HUDEP-2 (cell line): ENCODE measurements at regions not wholly inside any gene's neighbourhood (a gene's known extent, or its start where the extent isn't known, plus 50 kb on each side); places are given as distances from the start of the nearest gene placed in this dataset.

Experiments used
- DNase-seq, 76 experiments: peaks; one replicate each; lab custom pipeline; 2025; ENCODE audit not compliant: unreplicated experiment in 76 of 76; lab: John Stamatoyannopoulos, UW

- no peak for DNase-seq
Measured at GRCh38 chr4:96093563-96093962, 253.7 kb downstream of the PDHA2 start.

DNA sequence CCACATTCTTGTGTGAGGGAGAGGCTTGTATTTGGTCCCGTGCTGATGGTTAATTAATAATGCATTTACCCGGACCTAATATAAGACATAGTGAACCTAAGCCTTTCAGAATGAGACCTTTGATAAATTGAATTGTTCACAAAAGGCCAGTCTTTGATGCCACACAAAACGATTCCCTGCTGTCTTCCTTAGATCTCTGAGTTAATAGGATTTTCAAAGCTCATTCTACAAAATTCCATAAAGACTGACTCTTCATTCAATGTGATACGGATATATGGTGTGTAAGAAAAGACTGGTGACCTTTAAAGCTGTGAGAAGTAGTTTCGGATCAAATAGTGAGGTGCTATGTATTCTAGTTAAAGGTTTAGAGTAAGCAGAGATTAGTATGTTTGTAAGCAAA lies 254.3 kb downstream of the PDHA2 start:
- no peak for DNase-seq

- DNase-seq = no peak
Measured at GRCh38 chr4:96097040-96097607, 257.2 kb downstream of the PDHA2 start.

DNA sequence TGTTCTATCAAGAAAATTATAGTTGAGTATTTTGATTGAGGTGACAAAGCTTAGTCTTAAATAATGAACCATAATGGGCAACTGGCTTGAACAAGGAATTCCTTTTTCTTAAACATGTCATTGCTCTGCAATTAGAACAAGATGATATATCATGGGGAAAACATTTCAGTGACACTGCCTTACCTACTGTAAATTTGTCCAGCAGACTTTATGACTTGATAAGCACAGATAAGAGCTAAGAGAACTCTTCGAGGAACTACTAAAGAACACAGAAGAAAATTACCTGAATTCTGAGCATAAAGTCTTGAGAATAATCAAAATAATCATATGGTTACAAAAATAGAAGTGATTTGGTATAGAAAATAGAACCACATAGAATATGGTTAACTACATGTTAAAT lies 257.8 kb downstream of the PDHA2 start:
- peak in 1 of 76 experiments; percentile 26 for DNase-seq

GRCh38 chr4:96099031-96099430 lies 259.1 kb downstream of the PDHA2 start:
- no peak for DNase-seq

- DNase-seq = no peak
Measured at GRCh38 chr4:96102541-96103026, 262.7 kb downstream of the PDHA2 start.

DNA sequence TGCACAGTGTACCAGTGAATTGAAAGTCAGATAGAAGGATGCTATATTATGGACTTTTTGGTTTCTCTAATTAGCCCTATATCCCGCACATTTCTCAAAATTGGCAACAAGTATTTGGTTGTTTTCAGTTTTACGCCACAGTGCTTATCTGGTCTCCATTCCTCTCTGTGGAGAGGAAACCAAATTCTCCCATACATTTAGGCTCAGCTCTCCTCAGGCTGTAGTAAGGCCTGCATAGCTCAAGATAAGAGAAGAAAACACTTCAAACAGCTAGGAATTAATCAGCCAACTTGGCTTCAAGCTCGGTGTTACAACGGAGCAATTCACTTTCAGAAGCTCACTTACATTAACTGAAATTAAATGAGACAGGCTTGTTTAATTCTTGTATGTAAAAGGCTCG lies 263.2 kb downstream of the PDHA2 start:
- DNase-seq = peak in 27 of 76 experiments; percentile 3 to 87 (median 28)

DNA sequence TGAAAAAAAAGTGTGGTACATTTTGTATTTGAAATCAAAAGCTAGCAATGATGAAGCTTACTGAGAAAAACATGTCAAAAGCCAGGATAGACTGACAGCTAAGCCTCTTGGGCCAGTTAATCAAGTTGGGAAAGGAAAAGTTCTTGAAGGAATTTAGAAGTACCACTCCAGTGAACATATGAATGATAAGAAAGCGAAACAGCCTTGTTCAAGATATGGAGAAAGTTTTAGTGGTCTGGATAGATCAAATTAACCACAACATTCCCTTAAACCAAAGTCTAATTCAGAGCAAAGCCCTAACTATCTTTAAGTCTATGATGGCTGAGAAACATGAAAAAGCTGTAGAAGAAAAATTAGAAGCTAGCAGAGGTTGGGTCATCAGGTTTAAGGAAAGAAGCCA lies 268.3 kb downstream of the PDHA2 start:
- DNase-seq = no peak

GRCh38 chr4:96112631-96113030 lies 272.7 kb downstream of the PDHA2 start:
- DNase-seq = no peak

DNA sequence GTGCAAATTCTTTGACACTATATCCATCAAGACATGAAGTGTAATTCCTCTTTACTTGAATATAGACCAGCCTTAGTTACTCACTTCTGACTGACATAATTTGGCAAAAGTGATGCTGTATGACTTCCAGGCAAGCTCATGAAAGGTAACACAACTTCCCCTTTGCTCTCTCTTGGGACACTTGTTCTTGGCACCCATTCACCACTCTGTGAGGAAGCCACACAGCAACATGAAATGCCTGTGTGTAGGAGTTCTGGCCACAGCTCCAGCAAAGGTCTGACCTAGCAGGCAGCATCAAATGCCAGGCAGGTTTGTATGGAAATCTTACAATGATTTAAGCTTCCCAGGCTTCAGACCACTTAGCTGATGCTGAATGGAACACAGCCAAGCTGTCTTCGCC lies 280.3 kb downstream of the PDHA2 start:
- no peak for DNase-seq

GRCh38 chr4:96126227-96126626 lies 286.3 kb downstream of the PDHA2 start:
- DNase-seq = no peak

DNA sequence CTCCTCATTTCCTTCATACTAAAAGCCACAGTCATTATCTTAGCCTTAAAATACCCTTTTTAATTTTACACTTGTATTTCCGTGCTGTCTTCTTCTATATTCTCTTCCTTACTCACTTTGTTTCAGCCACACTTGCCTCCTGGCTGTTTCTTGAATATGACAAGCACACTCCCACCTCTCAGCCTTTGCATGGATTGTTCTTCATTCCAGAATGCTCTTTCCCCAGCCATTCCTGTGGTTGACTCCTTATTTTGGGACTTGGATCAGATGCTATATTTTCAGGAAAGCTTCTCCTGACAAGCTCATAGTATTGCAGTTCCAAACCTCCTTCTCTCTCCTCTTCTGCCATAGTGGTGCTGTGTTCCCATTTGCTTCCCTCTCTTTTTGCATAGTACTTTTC lies 291.3 kb downstream of the PDHA2 start:
- no peak for DNase-seq

DNA sequence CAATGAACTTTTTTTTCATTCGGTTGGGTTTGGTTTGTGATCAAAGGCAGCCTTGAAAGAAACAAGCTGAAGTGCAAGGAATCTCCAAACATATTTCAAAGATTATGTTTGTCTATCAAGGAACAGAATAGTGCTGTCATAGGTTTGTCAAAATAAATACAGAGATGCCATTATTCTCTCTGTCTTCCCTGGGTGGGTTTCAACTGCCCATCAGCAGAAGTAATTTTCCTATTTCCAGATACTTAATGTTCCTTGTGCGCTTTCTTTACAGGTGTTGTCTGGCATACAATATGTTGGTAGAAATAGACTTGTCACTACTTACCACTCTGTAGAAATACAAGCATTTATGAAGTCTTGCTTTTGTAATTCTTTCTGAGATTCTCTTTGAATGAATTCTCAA lies 294.9 kb downstream of the PDHA2 start:
- DNase-seq = no peak

GRCh38 chr4:96136056-96136455 lies 296.2 kb downstream of the PDHA2 start:
- no peak for DNase-seq

GRCh38 chr4:96139251-96139929 lies 299.5 kb downstream of the PDHA2 start:
- no peak for DNase-seq

DNA sequence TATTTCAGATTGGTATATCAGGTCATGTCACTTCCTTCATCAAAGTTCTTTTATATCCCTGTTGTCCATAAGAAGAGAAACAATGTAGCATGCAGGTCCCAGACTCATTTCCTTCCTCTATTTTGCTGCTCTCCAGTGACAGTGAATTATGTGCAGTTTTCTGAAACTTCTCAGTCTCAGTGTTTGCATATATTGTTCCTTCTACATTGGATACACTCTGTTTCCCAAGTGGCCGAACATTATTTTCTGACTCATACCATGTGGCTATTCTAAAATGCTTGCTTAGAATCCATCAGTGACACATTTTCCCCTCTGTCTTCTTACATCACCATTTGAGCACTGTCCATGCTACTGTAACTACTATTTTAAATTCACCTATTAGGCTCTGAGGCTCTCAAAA lies 305.7 kb downstream of the PDHA2 start:
- DNase-seq = no peak

- no peak for DNase-seq
Measured at GRCh38 chr4:96146686-96147085, 306.8 kb downstream of the PDHA2 start.

DNA sequence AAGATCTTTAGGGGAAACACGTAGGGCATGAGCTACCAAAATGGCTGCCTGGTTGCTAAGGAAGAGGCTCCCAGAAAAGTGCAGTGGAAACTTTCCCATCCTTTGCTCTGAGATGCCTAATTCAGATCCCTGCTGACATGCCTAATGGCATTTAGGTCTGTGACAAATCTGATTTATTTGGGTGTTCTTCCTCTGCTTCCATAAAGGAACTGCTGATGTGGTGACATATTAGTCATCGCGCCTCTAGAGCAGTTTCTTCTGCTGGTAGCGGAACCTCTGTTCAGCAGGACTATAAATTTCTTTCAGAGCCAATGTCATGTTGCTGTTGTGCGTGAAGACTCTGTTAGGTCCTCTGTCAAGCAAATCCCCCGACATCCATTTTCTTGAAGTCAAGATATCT lies 310.0 kb downstream of the PDHA2 start:
- DNase-seq = no peak

- DNase-seq = no peak
Measured at GRCh38 chr4:96150466-96150865, 310.6 kb downstream of the PDHA2 start.

- no peak for DNase-seq
Measured at GRCh38 chr4:96152824-96153223, 312.9 kb downstream of the PDHA2 start.

- no peak for DNase-seq
Measured at GRCh38 chr4:96154676-96155075, 314.8 kb downstream of the PDHA2 start.

- DNase-seq = no peak
Measured at GRCh38 chr4:96162636-96163035, 322.7 kb downstream of the PDHA2 start.
